A549 (cell line): ENCODE measurements at regions not wholly inside any gene's neighbourhood (a gene's known extent, or its start where the extent isn't known, plus 50 kb on each side); places are given as distances from the start of the nearest gene placed in this dataset.

ENCODE experiments used
- ATAC-seq, 2 experiments: fragments of 200-7000 bp in 1 of 2; fragments of >200 bp in 1 of 2; cut with Nextera tagmentation in 1 of 2; cut with Tn5 transposase in 1 of 2; 3 replicates each; pipeline versions ENCODE4 v1.8.0 to v1.9.1; 2018 to 2020; ENCODE audit warnings: mild to moderate bottlenecking in 1 of 2, moderate library complexity in 1 of 2
- CTCF ChIA-PET: fragments of 300-600 bp; sonication (Branson Sonifier 250); formaldehyde crosslinking; extraction: SDS; loops from one replicate; lab custom pipeline; 2021; ENCODE audit warnings: antibody characterized with exemption, inconsistent platforms; lab: Yijun Ruan, JAX
- POLR2A ChIA-PET: fragments of 350-600 bp; formaldehyde crosslinking; extraction: SDS; loops from one replicate; lab custom pipeline; 2021; ENCODE audit warnings: antibody characterized with exemption, inconsistent platforms; lab: Yijun Ruan, JAX
- DNase-seq, 2 experiments: peaks; one replicate each; pipeline versions ENCODE4 v3.0.0 to v3.0.0-alpha.2; 2011 to 2016; ENCODE audit warnings: low read depth in 1 of 2, low spot score in 1 of 2
- FAIRE-seq: peaks from 2 replicates; lab custom pipeline; 2011; peaks lifted over from hg19 to GRCh38; lab: Jason Lieb, UNC
- H3K27ac ChIP-seq, 2 experiments: fragments of >200 bp; sonication (Bioruptor Twin); formaldehyde crosslinking; 3 replicates each; pipeline ENCODE4 v1.5.1; 2016 to 2017
- H3K4me1 ChIP-seq: fragments of >200 bp; sonication (Bioruptor Twin); formaldehyde crosslinking; 3 replicates; pipeline ENCODE4 v1.6.1; 2016
- H3K4me2 ChIP-seq: fragments of >200 bp; sonication (Bioruptor Twin); formaldehyde crosslinking; 3 replicates; pipeline ENCODE4 v1.6.1; 2016
- H3K4me3 ChIP-seq: fragments of >200 bp; sonication (Bioruptor Twin); formaldehyde crosslinking; 3 replicates; pipeline ENCODE4 v1.5.1; 2016
- H3K9me3 ChIP-seq: fragments of >200 bp; sonication (Bioruptor Twin); formaldehyde crosslinking; 3 replicates; pipeline ENCODE4 v1.6.1; 2016
- CBX8 ChIP-seq: fragments of 200-600 bp; sonication (generic); IDR thresholded peaks from 2 replicates; pipeline ENCODE4 v1.6.1; 2016
- CEBPB ChIP-seq, 2 experiments: fragments of >200 bp in 1 of 2; sonication (Bioruptor Twin) in 1 of 2; formaldehyde crosslinking in 1 of 2; IDR thresholded peaks; 2 replicates each; pipeline ENCODE4 v1.6.1; 2012 to 2016
- E2F6 ChIP-seq: IDR thresholded peaks from 2 replicates; pipeline ENCODE4 v1.6.1; 2012; ENCODE audit warnings: low read depth, borderline replicate concordance
- ESRRA ChIP-seq: fragments of 150-350 bp; IDR thresholded peaks from 2 replicates; pipeline ENCODE4 v1.6.1; 2014; ENCODE audit warnings: mild to moderate bottlenecking, low read length, borderline replicate concordance
- FOSL2 ChIP-seq, 2 experiments: fragments of 450-650 bp in 1 of 2; fragments of >200 bp in 1 of 2; sonication (Bioruptor Twin) in 1 of 2; formaldehyde crosslinking; IDR thresholded peaks; 2 replicates each; pipeline versions ENCODE4 v1.5.0 to v1.6.1; 2016 to 2020; ENCODE audit warnings: mild to moderate bottlenecking in 1 of 2, moderate library complexity in 1 of 2
- FOXS1 ChIP-seq: fragments of 250-450 bp; sonication (Bioruptor Pico); IDR thresholded peaks from 2 replicates; pipeline ENCODE4 v1.5.0; 2020; ENCODE audit warnings: mild to moderate bottlenecking, moderate library complexity
- GATA3 ChIP-seq: IDR thresholded peaks from 2 replicates; pipeline ENCODE4 v1.6.1; 2012; ENCODE audit warnings: borderline replicate concordance
- HDAC2 ChIP-seq: fragments of 200-600 bp; sonication (generic); IDR thresholded peaks from 2 replicates; pipeline ENCODE4 v1.6.1; 2016
- HES2 ChIP-seq: fragments of >200 bp; sonication (Bioruptor Twin); formaldehyde crosslinking; IDR thresholded peaks from 2 replicates; pipeline ENCODE4 v1.6.1; 2016
- HMGXB4 ChIP-seq: fragments of 250-450 bp; sonication (Bioruptor Pico); IDR thresholded peaks from 2 replicates; pipeline ENCODE4 v1.5.0; 2021; ENCODE audit warnings: mild to moderate bottlenecking, moderate library complexity, borderline replicate concordance
- MAFK ChIP-seq: fragments of 450-650 bp; IDR thresholded peaks from 2 replicates; pipeline ENCODE4 v1.6.1; 2014; ENCODE audit not compliant: partially characterized antibody
- NPAS2 ChIP-seq: fragments of 250-450 bp; sonication (Bioruptor Pico); IDR thresholded peaks from 2 replicates; pipeline ENCODE4 v1.8.0; 2022; ENCODE audit warnings: mild to moderate bottlenecking, moderate library complexity, borderline replicate concordance
- POLR2A ChIP-seq: IDR thresholded peaks from 2 replicates; pipeline ENCODE4 v1.6.1; 2012; ENCODE audit warnings: mild to moderate bottlenecking, low read length
- RAD21 ChIP-seq, 2 experiments: fragments of >200 bp in 1 of 2; sonication (Bioruptor Twin) in 1 of 2; formaldehyde crosslinking in 1 of 2; IDR thresholded peaks in 1 of 2; conservative IDR thresholded peaks in 1 of 2; 2 replicates in 1 of 2; 3 replicates in 1 of 2; pipeline ENCODE4 v1.6.1; 2012 to 2018; ENCODE audit warnings: inconsistent platforms in 1 of 2
- RCOR1 ChIP-seq: fragments of 150-350 bp; IDR thresholded peaks from 2 replicates; pipeline ENCODE4 v1.6.1; 2014; ENCODE audit warnings: antibody characterized with exemption, low read length, low read depth
- REST ChIP-seq: fragments of 200-600 bp; sonication (generic); IDR thresholded peaks from 2 replicates; pipeline ENCODE4 v1.6.1; 2016; ENCODE audit warnings: antibody characterized with exemption, mild to moderate bottlenecking, moderate library complexity
- RFX5 ChIP-seq: fragments of 450-650 bp; IDR thresholded peaks from 2 replicates; pipeline ENCODE4 v1.7.1; 2014; ENCODE audit warnings: antibody characterized with exemption, mild to moderate bottlenecking, moderate library complexity
- SREBF2 ChIP-seq: fragments of 450-650 bp; IDR thresholded peaks from 2 replicates; pipeline ENCODE4 v1.6.1; 2014; ENCODE audit warnings: mild to moderate bottlenecking, moderate library complexity
- USF2 ChIP-seq: fragments of 450-650 bp; IDR thresholded peaks from 2 replicates; pipeline ENCODE4 v1.6.1; 2014; ENCODE audit warnings: antibody characterized with exemption
- ZC3H11A ChIP-seq: fragments of 450-650 bp; IDR thresholded peaks from 2 replicates; pipeline ENCODE4 v1.6.1; 2014; ENCODE audit warnings: antibody characterized with exemption, mild to moderate bottlenecking
- WGBS: methylation state at CpG from one replicate; pipeline ENCODE4 v1.1.6; 2017; ENCODE audit errors: missing lambda C conversion rate; 5-methylcytosine and 5-hydroxymethylcytosine counted together

- TF ChIP-seq HMGXB4 (CRISPR knock-in tag): no peak
- no peak for TF ChIP-seq POLR2A
- no peak for TF ChIP-seq SREBF2
- no peak for TF ChIP-seq MAFK
- TF ChIP-seq ESRRA: no peak
- TF ChIP-seq USF2: no peak
Observed at GRCh38 chr2:105653302-105653701, 91.4 kb upstream of the NCK2 start (continued).

GRCh38 chr2:105652014-105652796 lies 92.5 kb upstream of the NCK2 start:
- Histone ChIP-seq H3K9me3 (no peaks in the 10 kb centered on the region), H3K4me1 (peaks cover 9% of the 10 kb centered on the region; the same call in 1 of the 3 replicates), H3K4me3 (no peak overlapping the region), H3K27ac (no peak overlapping the region), H3K4me2 (no peak overlapping the region)
- ChIA-PET POLR2A (no interaction called here), CTCF (no interaction called here)
- FAIRE-seq: no peak
- no peak for ATAC-seq
- no peak for TF ChIP-seq ESRRA
- TF ChIP-seq FOSL2 (IDR thresholded peaks at IDR 0.05): no peak
- no peak for TF ChIP-seq FOSL2 (CRISPR knock-in tag; IDR thresholded peaks at IDR 0.05)
- TF ChIP-seq RFX5: no peak
- TF ChIP-seq HMGXB4 (CRISPR knock-in tag): no peak
- TF ChIP-seq GATA3: no peak
- TF ChIP-seq HES2: no peak
- TF ChIP-seq FOXS1 (CRISPR knock-in tag): no peak
- TF ChIP-seq REST: no peak
- TF ChIP-seq HDAC2: no peak
- no peak for TF ChIP-seq RCOR1
- no peak for TF ChIP-seq E2F6
- TF ChIP-seq CEBPB (IDR thresholded peaks at IDR 0.05): no peak
- no peak for TF ChIP-seq SREBF2
- TF ChIP-seq CBX8: no peak
- TF ChIP-seq NPAS2: no peak
- TF ChIP-seq ZC3H11A: no peak
- TF ChIP-seq RAD21 (conservative IDR thresholded peaks at IDR 0.05 in 1 of 2, IDR thresholded peaks at IDR 0.05 in 1 of 2): no peak
- no peak for DNase-seq
- 96% methylated on average over 13 of the region's 13 CpGs for WGBS
